ENCODE measurements at regions not wholly inside any gene's neighbourhood (a gene's known extent, or its start where the extent isn't known, plus 50 kb on each side); places are given as distances from the start of the nearest gene placed in this dataset.

DNA sequence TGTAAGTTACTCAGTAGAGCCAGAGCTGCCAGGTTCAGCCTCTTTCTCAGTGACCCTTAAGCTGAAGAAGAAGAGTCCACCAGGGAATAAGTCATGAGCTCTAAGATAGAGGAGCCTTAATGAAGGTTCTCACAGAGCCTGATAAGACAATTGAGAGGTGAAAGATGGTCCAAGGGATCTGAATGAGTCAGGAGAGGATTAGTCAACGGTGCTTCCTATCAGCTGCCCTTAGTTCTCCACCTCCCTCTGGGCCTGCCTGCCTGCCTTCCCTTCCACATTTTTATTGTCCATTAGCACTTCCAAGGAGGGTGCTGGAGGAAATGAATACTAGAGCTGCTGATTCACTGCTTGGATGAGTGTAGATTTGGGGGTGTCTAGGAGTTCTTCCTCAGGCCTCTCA lies 161.7 kb upstream of the RMST start:
- TF ChIP-seq, protein P1, sequence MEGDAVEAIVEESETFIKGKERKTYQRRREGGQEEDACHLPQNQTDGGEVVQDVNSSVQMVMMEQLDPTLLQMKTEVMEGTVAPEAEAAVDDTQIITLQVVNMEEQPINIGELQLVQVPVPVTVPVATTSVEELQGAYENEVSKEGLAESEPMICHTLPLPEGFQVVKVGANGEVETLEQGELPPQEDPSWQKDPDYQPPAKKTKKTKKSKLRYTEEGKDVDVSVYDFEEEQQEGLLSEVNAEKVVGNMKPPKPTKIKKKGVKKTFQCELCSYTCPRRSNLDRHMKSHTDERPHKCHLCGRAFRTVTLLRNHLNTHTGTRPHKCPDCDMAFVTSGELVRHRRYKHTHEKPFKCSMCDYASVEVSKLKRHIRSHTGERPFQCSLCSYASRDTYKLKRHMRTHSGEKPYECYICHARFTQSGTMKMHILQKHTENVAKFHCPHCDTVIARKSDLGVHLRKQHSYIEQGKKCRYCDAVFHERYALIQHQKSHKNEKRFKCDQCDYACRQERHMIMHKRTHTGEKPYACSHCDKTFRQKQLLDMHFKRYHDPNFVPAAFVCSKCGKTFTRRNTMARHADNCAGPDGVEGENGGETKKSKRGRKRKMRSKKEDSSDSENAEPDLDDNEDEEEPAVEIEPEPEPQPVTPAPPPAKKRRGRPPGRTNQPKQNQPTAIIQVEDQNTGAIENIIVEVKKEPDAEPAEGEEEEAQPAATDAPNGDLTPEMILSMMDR (IDR thresholded peaks at IDR 0.05; ENCODE audit: low read depth, low read length), result no peak
- H3K4me3 ChIP-seq (ENCODE audit: low read depth, low read length), result no peak overlapping the region

DNA sequence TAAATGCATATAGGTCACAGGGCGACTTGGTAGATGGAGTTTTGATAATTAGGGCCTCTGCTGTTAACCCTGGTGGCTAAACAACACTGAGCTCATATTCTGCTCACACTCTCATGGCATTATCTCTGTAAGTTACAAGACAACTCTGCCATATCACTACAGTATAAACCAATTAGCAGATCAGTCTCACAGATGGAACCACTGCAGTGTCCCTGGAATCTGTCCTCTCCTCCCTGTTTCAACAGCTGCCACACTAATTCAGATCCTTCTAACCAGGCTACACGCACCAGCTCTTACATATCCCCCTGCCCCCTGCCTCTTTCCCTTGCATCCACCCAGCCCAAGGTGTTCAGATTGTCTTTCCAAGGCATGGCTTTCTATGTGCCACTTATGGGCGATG lies 161.0 kb upstream of the RMST start:
- TF ChIP-seq, protein P1 (IDR thresholded peaks at IDR 0.05; ENCODE audit: low read depth, low read length), result no peak
- H3K4me3 ChIP-seq (ENCODE audit: low read depth, low read length), result no peak overlapping the region

DNA sequence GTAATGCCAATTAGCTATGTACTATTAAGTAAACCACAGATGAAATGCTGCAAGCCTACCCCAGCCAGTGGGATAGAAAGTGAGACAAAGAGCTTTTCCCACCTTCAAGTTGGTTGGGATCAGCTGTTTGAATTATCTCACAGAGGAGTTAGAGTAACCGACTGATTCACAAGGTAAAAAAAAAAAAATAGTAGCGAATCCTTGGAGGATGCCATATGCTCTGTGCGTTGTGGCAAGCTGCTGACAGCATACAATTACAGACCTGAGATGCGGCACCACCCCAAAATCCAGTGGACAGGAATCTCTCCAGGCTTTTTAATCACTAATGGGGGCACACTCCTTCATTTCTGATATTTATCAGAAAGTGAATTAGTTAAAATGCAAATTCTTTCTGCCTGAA lies 157.0 kb upstream of the RMST start:
- no peak overlapping the region for H3K4me3 ChIP-seq (ENCODE audit: low read depth, low read length)
- TF ChIP-seq, protein P1 (IDR thresholded peaks at IDR 0.05; ENCODE audit: low read depth, low read length), result no peak

DNA sequence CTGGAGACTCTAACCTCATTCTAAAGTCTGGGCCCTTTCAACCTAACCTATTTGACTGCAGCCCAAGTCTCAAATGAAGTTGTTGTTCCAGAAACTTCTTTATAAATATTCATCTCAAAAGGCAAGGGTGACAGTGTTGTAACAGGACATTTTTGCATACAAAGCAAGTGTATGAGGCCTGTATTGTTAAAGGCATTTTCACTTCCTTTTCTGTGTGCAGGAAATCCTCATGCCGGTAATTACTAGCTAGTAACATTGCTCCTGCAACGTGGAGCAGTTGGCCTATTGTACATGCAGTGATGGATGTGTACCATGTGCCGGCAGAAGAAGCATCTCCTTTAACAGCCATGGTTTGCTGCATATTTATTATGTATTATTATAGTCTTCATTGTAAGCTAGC lies 156.5 kb upstream of the RMST start:
- no peak overlapping the region for H3K4me3 ChIP-seq (ENCODE audit: low read depth, low read length)
- TF ChIP-seq, protein P1 (IDR thresholded peaks at IDR 0.05; ENCODE audit: low read depth, low read length), result no peak

DNA sequence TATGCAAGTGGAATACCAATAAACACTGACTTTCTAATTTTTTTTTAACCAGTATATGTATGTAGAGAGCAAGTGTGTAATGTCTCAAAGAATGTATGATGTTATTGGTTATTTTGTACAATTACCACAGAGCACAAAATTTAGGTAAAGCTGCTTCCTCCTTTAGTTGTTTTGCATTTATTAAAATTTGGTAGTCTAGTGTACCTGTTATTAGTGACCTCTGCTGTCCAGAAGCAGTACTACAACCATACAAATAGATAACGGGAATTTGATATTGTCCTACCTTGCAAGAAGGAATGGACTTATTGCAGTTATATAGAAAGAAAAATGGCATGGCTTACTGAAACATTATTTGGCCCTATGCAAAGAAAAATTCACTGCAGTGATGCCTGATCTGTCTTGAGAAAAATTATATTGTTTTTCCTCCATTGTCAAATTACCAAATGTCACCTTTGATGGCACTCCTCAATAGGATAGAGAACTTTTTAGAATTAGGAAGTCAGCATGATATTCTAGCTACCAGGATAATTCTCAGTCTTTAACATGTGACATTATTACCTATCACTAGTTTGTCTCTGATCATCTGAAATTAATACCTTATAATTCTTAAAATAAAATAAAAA lies 153.9 kb upstream of the RMST start:
- TF ChIP-seq, protein P1 (IDR thresholded peaks at IDR 0.05; ENCODE audit: low read depth, low read length), result peak; percentile 38; the same call in 1 of the 2 replicates
- H3K4me3 ChIP-seq (ENCODE audit: low read depth, low read length), result no peak overlapping the region

DNA sequence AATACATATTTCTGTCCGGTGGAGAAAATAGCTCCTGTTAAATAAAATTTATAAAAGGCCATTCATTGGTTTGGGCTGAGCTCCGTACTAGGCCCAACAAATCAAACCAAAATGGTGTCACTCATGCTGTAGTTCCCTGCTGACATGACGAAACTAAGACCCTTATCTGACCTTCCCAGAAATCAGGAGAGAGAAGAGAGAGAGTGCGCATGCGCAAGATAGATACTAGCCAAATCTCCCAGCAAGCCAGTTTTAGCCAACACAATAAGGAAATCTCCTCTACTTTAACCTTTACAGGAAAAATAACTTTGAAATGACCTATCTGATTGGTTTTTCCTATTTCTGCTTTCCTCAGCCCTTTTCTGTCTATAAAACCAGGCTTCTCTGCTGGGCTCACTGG lies 152.7 kb upstream of the RMST start:
- TF ChIP-seq, protein P1 (IDR thresholded peaks at IDR 0.05; ENCODE audit: low read depth, low read length), result no peak
- H3K4me3 ChIP-seq (ENCODE audit: low read depth, low read length), result no peak overlapping the region

DNA sequence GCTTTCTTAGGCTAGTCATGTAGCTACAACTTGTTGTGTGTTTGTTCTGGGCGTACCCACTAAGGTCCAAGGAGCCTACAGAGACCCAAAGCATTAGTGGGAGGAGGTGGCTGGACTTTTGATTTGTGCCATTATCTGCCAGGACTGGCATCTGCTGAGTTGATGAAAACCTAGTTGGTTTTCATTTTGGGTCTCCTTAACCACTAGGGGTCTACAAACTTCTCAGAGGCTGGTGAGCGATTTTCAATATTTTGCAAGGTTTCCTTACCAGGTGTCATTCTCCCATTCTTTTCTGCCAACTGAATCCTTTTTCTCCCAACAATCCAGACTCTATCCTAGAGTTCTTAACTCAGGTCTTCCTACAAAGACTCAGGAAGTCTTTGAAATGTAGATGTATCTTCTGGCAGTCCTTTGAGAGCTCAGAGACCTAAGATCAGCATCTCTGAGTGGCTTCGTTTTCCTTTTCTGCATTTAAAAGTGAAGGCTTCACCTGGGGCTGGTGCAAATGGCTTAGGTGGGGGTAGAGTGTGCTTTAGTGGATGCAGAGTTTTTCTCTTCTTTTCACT lies 150.0 kb upstream of the RMST start:
- H3K4me3 ChIP-seq (ENCODE audit: low read depth, low read length), result no peak overlapping the region
- TF ChIP-seq, protein P1 (IDR thresholded peaks at IDR 0.05; ENCODE audit: low read depth, low read length), result no peak
